Activated naive CD8-positive, alpha-beta T cell treated with anti-CD3 and anti-CD28 coated beads, Interleukin-2, amount 50 U/mL, for 16 hours (primary cell): ENCODE measurements at regions not wholly inside any gene's neighbourhood (a gene's known extent, or its start where the extent isn't known, plus 50 kb on each side); places are given as distances from the start of the nearest gene placed in this dataset.
"Not testable (repeated sequence)": the region's sequence is repeated elsewhere in the genome, so short reads cannot be mapped to it uniquely, and the experiment has no call there.

Experiments
- DNase-seq: peaks from one replicate; pipeline ENCODE4 v3.0.0-alpha.2; 2020; ENCODE audit warnings: low read depth, low spot score

GRCh38 chr9:21533597-21533996, 51.5 kb upstream of the IFNE start:
- DNase-seq, result no peak

- DNase-seq, result no peak
Observed at GRCh38 chr9:21535396-21535795, 53.3 kb upstream of the IFNE start.

GRCh38 chr9:21542787-21543186, 60.7 kb upstream of the IFNE start:
- no peak for DNase-seq

DNA sequence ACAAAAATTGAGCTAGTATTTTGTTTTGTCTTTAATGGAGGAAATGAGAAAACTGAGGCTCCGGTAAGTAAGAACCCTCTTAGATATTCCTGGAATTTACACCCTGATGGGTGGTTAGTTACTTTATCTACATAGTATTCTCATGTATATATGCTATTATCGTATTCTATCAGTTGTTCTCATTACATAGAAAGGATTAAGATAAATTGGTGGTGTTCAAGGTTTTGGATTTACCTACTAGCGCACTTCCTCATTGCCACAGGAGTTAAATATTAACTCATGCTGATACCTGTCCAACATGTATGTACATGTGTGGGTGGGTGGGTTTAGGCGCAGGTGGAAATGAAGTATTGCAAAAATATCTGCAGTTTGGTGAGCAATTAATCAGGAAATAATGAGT, 61.1 kb upstream of the IFNE start:
- DNase-seq, result no peak

- not testable (repeated sequence) for DNase-seq
Observed at GRCh38 chr9:21543816-21544215, 61.7 kb upstream of the IFNE start.

- DNase-seq, result no peak
Observed at GRCh38 chr9:21546949-21547348, 64.8 kb upstream of the IFNE start.

- no peak for DNase-seq
Observed at GRCh38 chr9:21549251-21549765, 67.2 kb upstream of the IFNE start.

DNA sequence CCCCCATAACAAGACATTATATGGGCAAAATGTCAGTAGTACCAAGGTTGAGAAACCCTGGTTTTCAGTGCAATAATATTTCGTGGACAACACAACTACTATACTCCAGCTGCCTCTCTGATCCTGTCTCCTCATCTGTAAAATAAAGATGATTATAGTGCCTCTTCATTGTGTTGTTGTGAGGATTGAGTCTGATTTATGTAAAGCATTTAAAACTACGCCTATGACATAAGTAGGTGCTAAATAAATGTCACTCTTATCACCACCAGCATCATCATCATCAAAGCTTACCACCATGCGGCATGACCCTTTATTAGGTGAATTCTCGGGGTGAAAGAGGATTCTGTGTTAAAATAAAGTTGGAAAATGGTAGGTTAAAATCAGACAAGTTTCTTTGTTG, 67.8 kb upstream of the IFNE start:
- no peak for DNase-seq

GRCh38 chr9:21550392-21550791, 68.3 kb upstream of the IFNE start:
- no peak for DNase-seq

GRCh38 chr9:21551401-21551800, 69.3 kb upstream of the IFNE start:
- no peak for DNase-seq

DNA sequence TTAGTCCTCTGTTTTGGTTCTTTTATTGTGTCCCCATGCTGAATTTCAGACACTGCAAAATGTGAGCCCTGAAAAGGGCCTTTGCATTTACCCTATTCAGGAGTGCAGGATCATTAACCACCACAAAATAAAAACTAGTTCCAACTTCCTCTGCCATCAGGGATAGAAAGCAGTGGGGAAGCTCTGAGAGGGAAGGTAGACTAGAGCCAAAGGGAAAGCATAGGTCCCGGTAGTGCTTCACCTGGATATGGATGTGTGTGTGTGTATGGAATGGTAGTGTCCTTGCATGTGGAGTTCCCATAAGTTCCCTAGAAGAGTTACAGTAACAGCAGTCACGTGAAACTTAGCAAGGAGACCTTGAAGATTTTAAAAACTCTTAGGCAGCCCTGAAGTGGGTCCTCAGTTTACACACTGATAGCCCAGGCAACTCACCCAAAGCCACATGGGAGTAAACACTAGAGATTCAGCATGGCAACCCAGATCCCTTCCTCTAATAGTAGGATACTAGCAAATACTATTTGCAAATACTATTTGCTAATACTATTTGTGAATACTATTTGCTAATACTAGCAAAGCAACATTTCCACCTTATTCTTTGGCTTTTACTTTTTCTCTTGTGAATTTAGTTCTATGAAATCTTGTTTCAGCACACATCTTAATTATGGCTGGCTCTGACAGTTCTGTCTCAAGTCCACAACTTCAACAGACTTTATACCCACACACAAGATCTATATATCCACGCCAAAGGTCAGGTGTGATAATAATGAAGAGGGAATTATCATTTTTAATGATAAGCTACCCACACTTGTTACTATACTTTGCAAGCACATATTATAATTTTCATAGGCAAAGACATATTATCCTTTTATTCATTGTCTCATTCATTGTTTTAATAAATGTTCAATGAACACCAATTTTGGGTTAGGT, 70.4 kb upstream of the IFNE start:
- DNase-seq, result no peak

- DNase-seq, result no peak
Observed at GRCh38 chr9:21553441-21553840, 71.3 kb upstream of the IFNE start.

DNA sequence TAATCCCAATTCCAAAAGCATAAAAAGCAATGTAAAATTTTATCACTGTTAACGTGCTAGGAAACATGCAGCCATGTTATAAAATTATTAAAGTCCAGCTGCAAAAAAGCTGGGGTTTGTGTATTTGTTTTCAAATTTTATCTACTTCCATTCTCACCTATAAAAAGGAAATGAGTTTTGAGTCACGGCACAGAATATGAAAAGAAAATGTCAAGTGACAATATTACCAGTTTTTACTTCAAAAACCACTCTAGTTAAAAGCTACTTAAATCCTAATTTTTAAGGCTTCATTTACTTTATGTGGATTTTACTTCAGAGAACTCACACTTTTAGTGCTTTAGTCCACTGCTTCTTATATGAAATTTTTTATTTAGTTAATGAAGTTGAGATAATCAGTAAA, 72.7 kb upstream of the IFNE start:
- DNase-seq, result no peak

DNA sequence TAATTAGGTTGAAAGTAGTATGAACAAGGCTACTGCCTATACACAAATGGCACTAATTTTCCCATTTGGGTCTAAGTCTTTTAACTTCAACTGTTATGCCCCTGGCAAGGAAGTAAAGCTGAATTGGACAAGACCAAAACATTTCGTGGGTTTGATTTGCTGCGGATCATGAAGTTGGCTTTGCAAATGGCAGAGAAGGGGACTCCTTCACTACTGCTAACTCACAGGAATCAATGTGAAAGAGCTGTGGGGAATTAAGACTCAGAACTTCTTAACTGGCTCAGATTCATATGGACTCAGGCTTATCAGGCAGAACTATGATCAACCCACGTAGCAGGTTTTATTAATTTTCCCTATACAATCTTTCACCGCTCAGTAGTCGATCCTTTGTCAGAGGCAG, 73.8 kb upstream of the IFNE start:
- DNase-seq, result no peak

GRCh38 chr9:21556581-21557427, 74.7 kb upstream of the IFNE start:
- no peak for DNase-seq

GRCh38 chr9:21557428-21557768, 75.3 kb upstream of the IFNE start:
- DNase-seq, result no peak

DNA sequence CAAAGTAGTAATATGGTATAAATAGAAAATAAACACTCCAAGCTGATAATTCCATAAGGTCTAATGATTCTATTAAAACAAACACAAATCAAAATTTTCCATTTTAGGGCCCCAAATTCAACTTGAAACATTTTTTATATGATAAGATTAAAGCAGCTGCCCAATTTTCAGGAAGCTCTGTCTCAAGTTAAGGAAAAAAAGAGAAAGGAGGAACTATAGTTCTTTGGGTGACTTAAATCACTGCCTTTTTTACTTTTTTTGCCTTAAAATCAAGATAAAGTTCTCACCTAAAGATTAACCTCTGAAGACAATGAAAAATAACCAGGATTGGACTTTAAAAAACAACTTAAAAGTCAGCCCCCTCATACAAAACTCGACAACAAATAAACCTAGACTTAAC, 76.0 kb upstream of the IFNE start:
- no peak for DNase-seq

DNA sequence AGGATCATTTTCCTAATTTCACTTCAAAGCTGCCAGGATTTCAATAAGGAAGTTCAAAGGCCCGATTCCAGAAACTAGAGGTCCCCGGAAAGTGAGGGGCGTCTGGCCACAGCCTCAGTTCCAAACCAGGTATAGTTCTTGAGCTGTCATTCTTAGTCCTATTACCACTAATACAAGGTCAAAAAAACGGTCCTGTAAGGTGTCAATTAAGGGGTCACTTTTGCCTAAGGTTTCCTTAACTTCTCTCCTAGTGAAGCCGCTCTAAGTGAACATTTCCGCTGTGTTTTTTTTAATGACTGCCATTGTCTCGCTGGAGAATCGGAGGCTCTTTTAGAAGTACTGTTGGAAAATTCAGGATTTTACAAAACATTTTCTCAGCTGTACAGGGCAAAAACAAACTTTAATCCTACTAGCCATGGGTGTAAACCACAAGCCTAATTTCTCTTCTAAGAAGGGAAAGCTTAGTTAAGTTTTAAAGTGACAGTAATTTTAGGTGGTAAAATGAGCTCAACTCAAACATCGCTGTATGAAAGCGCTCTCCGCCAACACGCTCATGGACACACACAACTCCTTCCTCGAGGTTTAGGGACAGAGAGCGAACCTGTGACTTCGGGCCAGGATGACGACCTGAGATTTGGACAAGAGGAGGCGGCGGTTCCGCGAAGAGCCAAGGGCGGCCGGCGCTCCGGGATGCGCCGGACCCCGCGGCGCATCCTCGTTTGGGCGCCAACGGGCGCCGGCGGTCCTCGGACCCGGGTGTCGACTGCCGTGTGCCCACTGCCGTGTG, 76.7 kb upstream of the IFNE start:
- DNase-seq, result no peak

DNA sequence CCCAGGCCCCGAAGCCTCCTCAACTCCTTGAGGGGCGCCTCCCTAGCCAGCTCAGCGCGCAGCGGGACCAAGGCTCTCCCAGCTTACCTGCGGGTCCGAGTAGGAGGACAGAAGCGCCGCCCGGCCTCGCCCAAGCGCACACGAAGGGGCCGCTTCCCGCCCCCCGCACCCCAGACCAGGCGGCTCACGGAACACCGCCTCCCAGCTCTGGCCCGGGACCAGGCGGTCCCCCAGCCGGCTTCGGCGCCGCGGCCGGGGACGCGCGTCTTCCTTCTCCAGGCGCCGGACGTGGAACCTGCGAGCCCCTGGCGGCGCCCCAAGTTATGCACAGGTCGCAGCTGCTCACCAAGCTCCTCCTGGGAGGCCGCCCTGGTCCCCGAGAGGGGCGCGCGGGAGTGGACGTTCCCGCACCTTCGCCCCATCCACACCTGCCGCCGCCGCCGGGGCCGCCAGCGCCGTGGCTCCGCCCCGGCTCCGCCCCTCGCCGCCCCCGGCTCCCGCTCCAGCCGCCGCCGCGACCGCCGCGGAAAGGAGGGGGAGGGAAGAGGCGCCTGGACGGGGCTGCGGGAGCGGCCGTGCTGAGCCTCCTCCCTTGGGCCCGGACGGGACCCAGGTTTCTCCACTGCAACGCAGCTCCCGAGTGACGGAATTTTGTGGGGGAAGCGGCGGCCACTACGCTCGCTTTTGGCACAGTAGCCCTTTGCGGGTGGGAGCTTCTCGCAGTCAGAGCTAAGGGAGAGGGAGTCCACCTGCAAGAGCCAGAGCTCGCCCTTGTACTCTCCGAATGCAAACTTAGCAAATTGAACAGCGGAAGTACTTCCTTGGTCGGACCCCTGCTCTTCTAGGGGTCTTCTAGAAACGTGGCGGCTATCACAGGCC, 77.5 kb upstream of the IFNE start:
- DNase-seq, result no peak

GRCh38 chr9:21560281-21560745, 78.2 kb upstream of the IFNE start:
- no peak for DNase-seq

DNA sequence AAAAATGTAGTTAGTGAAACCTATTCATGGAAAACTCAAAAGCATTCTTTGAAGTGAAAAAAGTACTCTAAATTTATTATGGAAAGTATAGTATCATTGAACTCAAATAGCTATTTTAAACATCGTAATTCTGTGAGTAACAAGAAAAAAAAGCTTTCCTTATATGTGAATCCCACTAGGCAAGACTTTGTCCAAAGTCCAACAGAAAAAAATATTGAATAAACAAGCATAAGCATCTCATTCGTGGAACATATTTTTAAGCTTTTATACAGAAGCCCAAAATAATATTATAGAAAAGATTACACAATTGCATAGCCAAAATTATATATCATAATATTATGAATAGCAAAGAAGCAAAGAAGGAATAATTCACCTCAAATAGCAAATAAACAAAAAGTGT, 79.4 kb upstream of the IFNE start:
- no peak for DNase-seq
